ENCODE measurements at regions not wholly inside any gene's neighbourhood (a gene's known extent, or its start where the extent isn't known, plus 50 kb on each side); places are given as distances from the start of the nearest gene placed in this dataset.

DNA sequence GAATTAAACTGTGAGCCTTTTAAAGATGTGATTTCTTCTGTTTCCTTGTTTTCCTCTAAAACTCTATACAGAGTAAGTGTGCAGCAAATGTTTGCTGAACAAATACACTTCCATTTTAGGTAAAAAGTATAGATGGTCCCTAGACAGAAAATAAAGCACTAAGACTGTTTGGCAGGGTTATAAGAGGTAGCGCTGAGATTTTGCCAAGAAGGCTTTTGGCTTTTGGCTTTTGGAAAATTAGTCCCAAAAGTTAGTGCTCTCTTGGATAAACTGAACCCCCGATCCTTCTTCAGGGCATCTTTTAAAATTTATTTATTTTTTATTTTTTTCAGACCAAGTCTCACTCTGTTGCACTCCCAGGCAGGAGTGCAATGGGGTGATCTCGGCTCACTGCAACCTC is 175.7 kb upstream of the NRP1 start:
- peaks cover 4% of the 10 kb centered on the region for H3K4me1 ChIP-seq (ENCODE audit: insufficient read depth, low read length, poor library complexity, severe bottlenecking)
- no peaks in the 10 kb centered on the region for H4K20me1 ChIP-seq (ENCODE audit: insufficient read depth, low read length, poor library complexity, severe bottlenecking)
- H3K36me3 ChIP-seq (ENCODE audit: insufficient read depth, low read length) = no peaks in the 10 kb centered on the region
- no peaks in the 10 kb centered on the region for H3K9me3 ChIP-seq (ENCODE audit: insufficient read depth, low read depth, low read length)
- H3K79me2 ChIP-seq (ENCODE audit: insufficient read depth, low read length) = no peaks in the 10 kb centered on the region
- no peak overlapping the region for H3K4me3 ChIP-seq (ENCODE audit: low read length, poor library complexity, severe bottlenecking)
- H3K9ac ChIP-seq (ENCODE audit: low read depth, low read length, poor library complexity, severe bottlenecking) = no peak overlapping the region
- H2AFZ ChIP-seq (ENCODE audit: low read length) = no peak overlapping the region
- H3K9me2 ChIP-seq (replicated peaks; ENCODE audit: low read depth, low read length) = no peaks in the 10 kb centered on the region
- TF ChIP-seq EZH2phosphoT487 (IDR thresholded peaks at IDR 0.05; ENCODE audit: borderline replicate concordance) = no peak
- TF ChIP-seq, protein P1, sequence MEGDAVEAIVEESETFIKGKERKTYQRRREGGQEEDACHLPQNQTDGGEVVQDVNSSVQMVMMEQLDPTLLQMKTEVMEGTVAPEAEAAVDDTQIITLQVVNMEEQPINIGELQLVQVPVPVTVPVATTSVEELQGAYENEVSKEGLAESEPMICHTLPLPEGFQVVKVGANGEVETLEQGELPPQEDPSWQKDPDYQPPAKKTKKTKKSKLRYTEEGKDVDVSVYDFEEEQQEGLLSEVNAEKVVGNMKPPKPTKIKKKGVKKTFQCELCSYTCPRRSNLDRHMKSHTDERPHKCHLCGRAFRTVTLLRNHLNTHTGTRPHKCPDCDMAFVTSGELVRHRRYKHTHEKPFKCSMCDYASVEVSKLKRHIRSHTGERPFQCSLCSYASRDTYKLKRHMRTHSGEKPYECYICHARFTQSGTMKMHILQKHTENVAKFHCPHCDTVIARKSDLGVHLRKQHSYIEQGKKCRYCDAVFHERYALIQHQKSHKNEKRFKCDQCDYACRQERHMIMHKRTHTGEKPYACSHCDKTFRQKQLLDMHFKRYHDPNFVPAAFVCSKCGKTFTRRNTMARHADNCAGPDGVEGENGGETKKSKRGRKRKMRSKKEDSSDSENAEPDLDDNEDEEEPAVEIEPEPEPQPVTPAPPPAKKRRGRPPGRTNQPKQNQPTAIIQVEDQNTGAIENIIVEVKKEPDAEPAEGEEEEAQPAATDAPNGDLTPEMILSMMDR (conservative IDR thresholded peaks at IDR 0.05; ENCODE audit: low read length) = no peak
- H3F3A ChIP-seq (ENCODE audit: low read depth) = no peaks in the 10 kb centered on the region
- no peak overlapping the region for H3K4me2 ChIP-seq (ENCODE audit: low read depth, low read length, poor library complexity, severe bottlenecking)
- no peaks in the 10 kb centered on the region for H3K27me3 ChIP-seq (ENCODE audit: insufficient read depth, low read length, poor library complexity, severe bottlenecking)

DNA sequence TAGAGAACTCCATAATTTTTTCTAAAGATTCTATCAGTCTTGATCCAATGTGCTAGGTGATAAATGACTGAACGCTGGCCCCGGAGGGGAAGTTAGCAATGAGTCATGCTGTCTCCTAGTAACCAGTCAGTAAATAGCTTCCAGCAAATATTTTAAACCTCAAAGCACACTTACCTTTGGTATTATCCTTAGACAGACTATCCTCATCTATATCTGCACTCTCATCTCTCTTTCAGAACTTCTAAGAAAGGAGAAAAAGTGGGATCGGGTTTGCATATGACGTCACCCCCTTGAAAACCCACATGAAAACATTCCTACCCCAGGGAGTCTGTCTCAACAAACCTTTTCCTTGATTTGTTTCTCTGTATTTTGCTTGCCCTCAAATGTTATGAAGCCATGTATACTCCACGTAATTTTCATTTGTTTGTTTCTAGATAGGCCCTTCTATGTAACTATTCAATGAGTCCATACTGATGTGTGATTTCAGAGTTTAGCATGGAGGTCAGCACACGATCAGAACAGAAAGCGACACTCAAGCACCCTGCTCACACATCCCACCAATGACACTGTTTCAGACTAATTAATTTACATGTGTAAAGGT is 174.9 kb upstream of the NRP1 start:
- TF ChIP-seq, protein P1 (conservative IDR thresholded peaks at IDR 0.05; ENCODE audit: low read length) = no peak
- TF ChIP-seq EZH2phosphoT487 (IDR thresholded peaks at IDR 0.05; ENCODE audit: borderline replicate concordance) = no peak
- no peak overlapping the region for H3K4me2 ChIP-seq (ENCODE audit: low read depth, low read length, poor library complexity, severe bottlenecking)

DNA sequence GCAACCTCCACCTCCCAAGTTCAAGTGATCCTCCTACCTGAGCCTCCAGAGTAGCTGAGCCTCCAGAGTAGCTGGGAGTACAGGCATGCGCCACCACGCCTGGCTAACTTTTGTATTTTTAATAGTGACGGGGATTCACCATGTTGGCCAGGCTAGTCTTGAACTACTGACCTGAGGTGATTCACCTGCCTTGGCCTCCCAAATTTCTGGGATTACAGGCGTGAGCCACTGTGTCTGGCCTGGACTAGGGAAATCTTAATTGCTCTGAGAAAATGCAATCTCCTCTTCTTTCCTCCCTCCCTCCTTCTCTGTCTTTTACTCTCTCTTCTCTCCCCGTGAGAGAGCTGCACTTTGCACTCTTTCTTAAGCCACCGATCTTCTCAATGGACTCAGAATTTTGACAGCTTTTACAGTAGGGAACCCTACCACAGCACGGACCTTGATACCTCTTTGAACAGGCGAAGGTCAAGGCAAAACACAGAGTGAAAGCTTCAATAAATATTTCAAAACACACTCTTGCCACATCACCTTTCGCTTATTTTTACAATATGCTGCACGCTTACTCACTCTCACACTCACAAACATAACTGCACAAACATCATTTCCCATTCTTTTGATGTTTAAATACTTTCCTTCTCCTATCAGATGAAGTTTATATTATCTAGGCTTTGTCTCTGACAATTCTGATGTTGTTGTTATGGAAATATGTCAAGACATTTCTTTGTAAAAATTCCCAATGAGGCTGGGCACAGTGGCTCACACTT is 173.4 kb upstream of the NRP1 start:
- no peaks in the 10 kb centered on the region for H3K79me2 ChIP-seq (ENCODE audit: insufficient read depth, low read length)
- no peaks in the 10 kb centered on the region for H4K20me1 ChIP-seq (ENCODE audit: insufficient read depth, low read length, poor library complexity, severe bottlenecking)
- no peaks in the 10 kb centered on the region for H3F3A ChIP-seq (ENCODE audit: low read depth)
- no peak overlapping the region for H3K4me2 ChIP-seq (ENCODE audit: low read depth, low read length, poor library complexity, severe bottlenecking)
- TF ChIP-seq, protein P1 (conservative IDR thresholded peaks at IDR 0.05; ENCODE audit: low read length) = no peak
- TF ChIP-seq EZH2phosphoT487 (IDR thresholded peaks at IDR 0.05; ENCODE audit: borderline replicate concordance) = no peak
- no peak overlapping the region for H3K9ac ChIP-seq (ENCODE audit: low read depth, low read length, poor library complexity, severe bottlenecking)
- H3K9me2 ChIP-seq (replicated peaks; ENCODE audit: low read depth, low read length) = no peaks in the 10 kb centered on the region
- H2AFZ ChIP-seq (ENCODE audit: low read length) = no peak overlapping the region
- no peak overlapping the region for H3K4me3 ChIP-seq (ENCODE audit: low read length, poor library complexity, severe bottlenecking)
- H3K27me3 ChIP-seq (ENCODE audit: insufficient read depth, low read length, poor library complexity, severe bottlenecking) = no peaks in the 10 kb centered on the region
- H3K36me3 ChIP-seq (ENCODE audit: insufficient read depth, low read length) = no peaks in the 10 kb centered on the region
- H3K9me3 ChIP-seq (ENCODE audit: insufficient read depth, low read depth, low read length) = no peaks in the 10 kb centered on the region
- H3K4me1 ChIP-seq (ENCODE audit: insufficient read depth, low read length, poor library complexity, severe bottlenecking) = peaks cover 4% of the 10 kb centered on the region

More for the DNA sequence above, 174.9 kb upstream of the NRP1 start:
- H3K9me3 ChIP-seq (ENCODE audit: insufficient read depth, low read depth, low read length) = no peaks in the 10 kb centered on the region
- no peaks in the 10 kb centered on the region for H3K79me2 ChIP-seq (ENCODE audit: insufficient read depth, low read length)
- H3K27me3 ChIP-seq (ENCODE audit: insufficient read depth, low read length, poor library complexity, severe bottlenecking) = no peaks in the 10 kb centered on the region
- no peak overlapping the region for H3K9ac ChIP-seq (ENCODE audit: low read depth, low read length, poor library complexity, severe bottlenecking)
- no peaks in the 10 kb centered on the region for H3F3A ChIP-seq (ENCODE audit: low read depth)
- peaks cover 4% of the 10 kb centered on the region for H3K4me1 ChIP-seq (ENCODE audit: insufficient read depth, low read length, poor library complexity, severe bottlenecking)
- no peak overlapping the region for H2AFZ ChIP-seq (ENCODE audit: low read length)
- H3K4me3 ChIP-seq (ENCODE audit: low read length, poor library complexity, severe bottlenecking) = no peak overlapping the region
- H3K36me3 ChIP-seq (ENCODE audit: insufficient read depth, low read length) = no peaks in the 10 kb centered on the region
- H4K20me1 ChIP-seq (ENCODE audit: insufficient read depth, low read length, poor library complexity, severe bottlenecking) = no peaks in the 10 kb centered on the region
- H3K9me2 ChIP-seq (replicated peaks; ENCODE audit: low read depth, low read length) = no peaks in the 10 kb centered on the region
